ENCODE measurements at regions not wholly inside any gene's neighbourhood (a gene's known extent, or its start where the extent isn't known, plus 50 kb on each side); places are given as distances from the start of the nearest gene placed in this dataset.
A peak's percentile ranks its signal among the peaks of the same experiment; 100 is the strongest.

DNA sequence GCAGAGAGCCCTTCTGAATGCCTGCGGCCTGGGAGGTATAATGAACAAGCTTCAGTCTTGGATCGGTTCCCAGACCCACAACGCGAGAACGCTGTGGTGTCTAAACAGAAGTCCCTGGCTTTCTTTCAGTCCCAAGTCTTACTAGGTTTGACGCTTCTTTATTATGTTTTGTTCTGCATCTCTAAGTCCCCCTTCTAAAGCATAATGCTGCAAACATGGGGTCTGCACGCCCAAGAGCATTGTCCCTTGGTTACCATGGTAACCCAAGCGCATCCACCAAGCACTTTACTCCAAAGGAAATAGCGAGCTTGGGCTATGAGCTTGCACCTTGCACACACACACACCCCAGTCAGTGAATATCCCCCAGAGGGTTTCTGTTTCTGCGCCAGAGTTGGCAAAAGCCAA is 193.7 kb downstream of the INO80D start:
- H3K27ac ChIP-seq = no peak overlapping the region

DNA sequence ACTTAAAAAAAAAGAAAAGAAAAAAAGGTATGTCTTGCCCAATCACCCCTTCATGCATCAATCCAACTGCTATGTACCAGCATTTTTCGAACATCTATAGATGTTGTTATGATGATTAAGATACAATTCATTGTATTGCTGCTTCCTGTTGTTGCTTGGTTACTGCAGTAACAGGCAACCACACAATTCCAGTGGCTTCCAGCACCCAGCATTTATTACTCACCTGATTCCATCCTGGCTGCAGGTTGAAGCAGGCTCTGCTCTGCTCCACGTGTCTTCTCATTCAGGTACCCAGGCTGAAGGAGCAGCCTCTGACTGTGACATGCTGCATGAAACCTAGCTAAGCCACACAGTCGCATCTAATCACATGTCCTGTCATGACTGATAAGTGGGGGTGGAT is 196.9 kb downstream of the INO80D start:
- ATAC-seq = 0 out of 6 replicates have a peak, but pooled peaks of 1 of the 2 experiments have one; percentile 27
- Histone ChIP-seq H3K9me3 (no peaks in the 10 kb centered on the region), H3K4me3 (no peak overlapping the region), H3K4me1 (no peaks in the 10 kb centered on the region), H3K27ac (no peak overlapping the region), H3K4me2 (no peak overlapping the region)
- TF ChIP-seq POLR2A (IDR thresholded peaks at IDR 0.05; ENCODE audit: low read length) (no peak), ZSCAN20 (CRISPR knock-in tag; IDR thresholded peaks at IDR 0.05) (no peak), CEBPB (IDR thresholded peaks at IDR 0.05) (no peak), JUNB (IDR thresholded peaks at IDR 0.05) (no peak), PHF8 (IDR thresholded peaks at IDR 0.05; ENCODE audit: borderline replicate concordance, low read depth) (no peak), JUN (IDR thresholded peaks at IDR 0.05) (no peak), CHD2 (IDR thresholded peaks at IDR 0.05; ENCODE audit: low read length, partially characterized antibody) (no peak), HEYL (CRISPR knock-in tag; IDR thresholded peaks at IDR 0.05) (no peak), RCOR1 (IDR thresholded peaks at IDR 0.05; ENCODE audit: low read depth, low read length) (no peak)
- TF ChIP-seq, protein P1, sequence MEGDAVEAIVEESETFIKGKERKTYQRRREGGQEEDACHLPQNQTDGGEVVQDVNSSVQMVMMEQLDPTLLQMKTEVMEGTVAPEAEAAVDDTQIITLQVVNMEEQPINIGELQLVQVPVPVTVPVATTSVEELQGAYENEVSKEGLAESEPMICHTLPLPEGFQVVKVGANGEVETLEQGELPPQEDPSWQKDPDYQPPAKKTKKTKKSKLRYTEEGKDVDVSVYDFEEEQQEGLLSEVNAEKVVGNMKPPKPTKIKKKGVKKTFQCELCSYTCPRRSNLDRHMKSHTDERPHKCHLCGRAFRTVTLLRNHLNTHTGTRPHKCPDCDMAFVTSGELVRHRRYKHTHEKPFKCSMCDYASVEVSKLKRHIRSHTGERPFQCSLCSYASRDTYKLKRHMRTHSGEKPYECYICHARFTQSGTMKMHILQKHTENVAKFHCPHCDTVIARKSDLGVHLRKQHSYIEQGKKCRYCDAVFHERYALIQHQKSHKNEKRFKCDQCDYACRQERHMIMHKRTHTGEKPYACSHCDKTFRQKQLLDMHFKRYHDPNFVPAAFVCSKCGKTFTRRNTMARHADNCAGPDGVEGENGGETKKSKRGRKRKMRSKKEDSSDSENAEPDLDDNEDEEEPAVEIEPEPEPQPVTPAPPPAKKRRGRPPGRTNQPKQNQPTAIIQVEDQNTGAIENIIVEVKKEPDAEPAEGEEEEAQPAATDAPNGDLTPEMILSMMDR (IDR thresholded peaks at IDR 0.05) = no peak
- DNase-seq (ENCODE audit: low read depth in 1 of 2, low spot score in 1 of 2) = peak; percentile 3 to 13
- ChIA-PET CTCF (no interaction called here), POLR2A (no interaction called here)
- FAIRE-seq = no peak
- 29% methylated on average over 3 of the region's 3 CpGs for WGBS (ENCODE audit: missing lambda C conversion rate)

More for the DNA sequence above, 193.7 kb downstream of the INO80D start:
- Histone ChIP-seq H3K4me1 (no peaks in the 10 kb centered on the region), H3K4me2 (no peak overlapping the region), H3K4me3 (no peak overlapping the region), H3K9me3 (no peaks in the 10 kb centered on the region)
- no peak for ATAC-seq
- POLR2A ChIA-PET = no interaction called here
- DNase-seq (ENCODE audit: low read depth in 1 of 2, low spot score in 1 of 2) = no peak
- CTCF ChIA-PET = interaction anchor here (1.0 kb wide), 1 partner anchor 9 kb away, joined by 4 read pairs; no protein-coding TSS in a partner anchor
- no peak for FAIRE-seq
- WGBS (ENCODE audit: missing lambda C conversion rate) = 62% methylated on average over 10 of the region's 10 CpGs
- TF ChIP-seq, protein P2, sequence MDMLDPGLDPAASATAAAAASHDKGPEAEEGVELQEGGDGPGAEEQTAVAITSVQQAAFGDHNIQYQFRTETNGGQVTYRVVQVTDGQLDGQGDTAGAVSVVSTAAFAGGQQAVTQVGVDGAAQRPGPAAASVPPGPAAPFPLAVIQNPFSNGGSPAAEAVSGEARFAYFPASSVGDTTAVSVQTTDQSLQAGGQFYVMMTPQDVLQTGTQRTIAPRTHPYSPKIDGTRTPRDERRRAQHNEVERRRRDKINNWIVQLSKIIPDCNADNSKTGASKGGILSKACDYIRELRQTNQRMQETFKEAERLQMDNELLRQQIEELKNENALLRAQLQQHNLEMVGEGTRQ (IDR thresholded peaks at IDR 0.05) = no peak
- TF ChIP-seq FOXS1 (CRISPR knock-in tag; IDR thresholded peaks at IDR 0.05) (no peak), CEBPB (IDR thresholded peaks at IDR 0.05) (no peak), BHLHE40 (IDR thresholded peaks at IDR 0.05; ENCODE audit: low read depth, low read length) (no peak), KDM5A (IDR thresholded peaks at IDR 0.05) (no peak), CHD4 (IDR thresholded peaks at IDR 0.05; ENCODE audit: borderline replicate concordance) (no peak), NPAS2 (CRISPR knock-in tag; IDR thresholded peaks at IDR 0.05; ENCODE audit: borderline replicate concordance) (no peak), MAFK (IDR thresholded peaks at IDR 0.05; ENCODE audit: partially characterized antibody) (no peak), SREBF2 (IDR thresholded peaks at IDR 0.05) (no peak)
- TF ChIP-seq, protein P3, sequence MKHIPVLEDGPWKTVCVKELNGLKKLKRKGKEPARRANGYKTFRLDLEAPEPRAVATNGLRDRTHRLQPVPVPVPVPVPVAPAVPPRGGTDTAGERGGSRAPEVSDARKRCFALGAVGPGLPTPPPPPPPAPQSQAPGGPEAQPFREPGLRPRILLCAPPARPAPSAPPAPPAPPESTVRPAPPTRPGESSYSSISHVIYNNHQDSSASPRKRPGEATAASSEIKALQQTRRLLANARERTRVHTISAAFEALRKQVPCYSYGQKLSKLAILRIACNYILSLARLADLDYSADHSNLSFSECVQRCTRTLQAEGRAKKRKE (CRISPR knock-in tag; IDR thresholded peaks at IDR 0.05; ENCODE audit: low read depth) = no peak

DNA sequence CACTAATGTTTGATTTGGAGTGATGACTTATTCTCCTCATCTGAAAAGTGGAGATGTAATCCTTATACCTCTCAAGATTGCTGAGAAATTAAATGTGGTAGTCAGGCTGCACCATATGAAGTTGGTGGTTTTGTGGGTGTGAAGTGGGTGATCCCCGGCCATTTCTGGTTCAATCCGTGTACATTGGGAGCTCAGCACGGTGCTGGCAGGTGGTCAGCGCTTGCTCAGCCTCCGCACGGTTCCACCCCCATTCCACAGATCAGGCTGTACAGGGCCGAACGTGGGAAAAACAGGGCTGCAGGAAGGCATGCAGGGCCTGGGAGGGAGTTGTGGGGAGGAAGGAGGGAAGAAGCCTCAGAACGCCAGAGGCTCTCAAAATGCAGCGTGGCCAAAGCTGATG is 198.3 kb downstream of the INO80D start:
- Histone ChIP-seq H3K4me3 (no peak overlapping the region), H3K9me3 (no peaks in the 10 kb centered on the region), H3K4me2 (no peak overlapping the region), H3K4me1 (no peaks in the 10 kb centered on the region), H3K27ac (no peak overlapping the region)
- ChIA-PET CTCF (interaction anchor here (0.7 to 1.3 kb wide), 4 partner anchors 8 to 439 kb away, joined by 3 to 4 read pairs (median 3); no protein-coding TSS in a partner anchor), POLR2A (no interaction called here)
- no peak for FAIRE-seq
- TF ChIP-seq POLR2A (IDR thresholded peaks at IDR 0.05; ENCODE audit: low read length) (no peak), EHMT2 (IDR thresholded peaks at IDR 0.05; ENCODE audit: low read depth) (no peak), BHLHE40 (IDR thresholded peaks at IDR 0.05; ENCODE audit: low read depth, low read length) (no peak), ZSCAN20 (CRISPR knock-in tag; IDR thresholded peaks at IDR 0.05) (no peak), HDAC2 (IDR thresholded peaks at IDR 0.05) (no peak), CEBPB (IDR thresholded peaks at IDR 0.05) (no peak), EP300 (IDR thresholded peaks at IDR 0.05) (no peak)
- 65% methylated on average over 10 of the region's 10 CpGs for WGBS (ENCODE audit: missing lambda C conversion rate)
- no peak for ATAC-seq
- no peak for DNase-seq (ENCODE audit: low read depth in 1 of 2, low spot score in 1 of 2)

Measured in A549 (cell line).